ENCODE measurements at regions not wholly inside any gene's neighbourhood (a gene's known extent, or its start where the extent isn't known, plus 50 kb on each side); places are given as distances from the start of the nearest gene placed in this dataset.

DNA sequence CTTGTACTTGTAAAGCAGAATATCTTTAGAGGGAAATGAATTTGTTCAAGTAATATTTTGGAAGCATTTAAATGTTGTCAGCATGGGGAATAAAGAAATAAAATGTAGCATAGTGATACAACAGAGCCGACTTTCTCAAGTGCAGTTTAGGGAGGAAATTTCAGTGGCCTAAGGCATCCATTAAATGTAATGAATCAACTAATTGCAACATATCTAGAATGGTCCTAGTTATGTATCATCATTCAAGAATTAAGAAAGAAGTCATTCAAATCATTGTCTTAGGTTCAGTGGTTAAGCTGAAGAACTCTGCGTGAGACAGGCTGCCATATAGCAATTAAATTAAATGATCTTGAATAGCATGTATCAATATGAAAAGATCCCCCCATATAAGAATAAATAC, 360.7 kb downstream of the TBX15 start:
- TF ChIP-seq CTCF (IDR thresholded peaks at IDR 0.05) (no peak), POLR2A (IDR thresholded peaks at IDR 0.05) (no peak)

All from transverse colon (tissue), 3 donors.